ENCODE measurements at regions not wholly inside any gene's neighbourhood (a gene's known extent, or its start where the extent isn't known, plus 50 kb on each side); places are given as distances from the start of the nearest gene placed in this dataset.
"Not testable (repeated sequence)": the region's sequence is repeated elsewhere in the genome, so short reads cannot be mapped to it uniquely, and the experiment has no call there.

GRCh38 chr13:24931450-24932251 is 164.3 kb upstream of the PABPC3 start:
- Mint-ChIP-seq H3K36me3 (ENCODE audit: unreplicated experiment) (no peaks in the 10 kb centered on the region), H3K27ac (ENCODE audit: unreplicated experiment) (no peak overlapping the region), H3K27me3 (ENCODE audit: unreplicated experiment) (peaks cover 54% of the 10 kb centered on the region), H3K4me1 (ENCODE audit: unreplicated experiment) (peaks cover 3% of the 10 kb centered on the region), H3K9me3 (ENCODE audit: unreplicated experiment) (no peaks in the 10 kb centered on the region), H3K4me3 (ENCODE audit: unreplicated experiment) (no peak overlapping the region)
- TF ChIP-seq, protein P1, sequence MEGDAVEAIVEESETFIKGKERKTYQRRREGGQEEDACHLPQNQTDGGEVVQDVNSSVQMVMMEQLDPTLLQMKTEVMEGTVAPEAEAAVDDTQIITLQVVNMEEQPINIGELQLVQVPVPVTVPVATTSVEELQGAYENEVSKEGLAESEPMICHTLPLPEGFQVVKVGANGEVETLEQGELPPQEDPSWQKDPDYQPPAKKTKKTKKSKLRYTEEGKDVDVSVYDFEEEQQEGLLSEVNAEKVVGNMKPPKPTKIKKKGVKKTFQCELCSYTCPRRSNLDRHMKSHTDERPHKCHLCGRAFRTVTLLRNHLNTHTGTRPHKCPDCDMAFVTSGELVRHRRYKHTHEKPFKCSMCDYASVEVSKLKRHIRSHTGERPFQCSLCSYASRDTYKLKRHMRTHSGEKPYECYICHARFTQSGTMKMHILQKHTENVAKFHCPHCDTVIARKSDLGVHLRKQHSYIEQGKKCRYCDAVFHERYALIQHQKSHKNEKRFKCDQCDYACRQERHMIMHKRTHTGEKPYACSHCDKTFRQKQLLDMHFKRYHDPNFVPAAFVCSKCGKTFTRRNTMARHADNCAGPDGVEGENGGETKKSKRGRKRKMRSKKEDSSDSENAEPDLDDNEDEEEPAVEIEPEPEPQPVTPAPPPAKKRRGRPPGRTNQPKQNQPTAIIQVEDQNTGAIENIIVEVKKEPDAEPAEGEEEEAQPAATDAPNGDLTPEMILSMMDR (IDR thresholded peaks at IDR 0.05): no peak
- DNase-seq (ENCODE audit: extremely low spot score, unreplicated experiment): no peak

DNA sequence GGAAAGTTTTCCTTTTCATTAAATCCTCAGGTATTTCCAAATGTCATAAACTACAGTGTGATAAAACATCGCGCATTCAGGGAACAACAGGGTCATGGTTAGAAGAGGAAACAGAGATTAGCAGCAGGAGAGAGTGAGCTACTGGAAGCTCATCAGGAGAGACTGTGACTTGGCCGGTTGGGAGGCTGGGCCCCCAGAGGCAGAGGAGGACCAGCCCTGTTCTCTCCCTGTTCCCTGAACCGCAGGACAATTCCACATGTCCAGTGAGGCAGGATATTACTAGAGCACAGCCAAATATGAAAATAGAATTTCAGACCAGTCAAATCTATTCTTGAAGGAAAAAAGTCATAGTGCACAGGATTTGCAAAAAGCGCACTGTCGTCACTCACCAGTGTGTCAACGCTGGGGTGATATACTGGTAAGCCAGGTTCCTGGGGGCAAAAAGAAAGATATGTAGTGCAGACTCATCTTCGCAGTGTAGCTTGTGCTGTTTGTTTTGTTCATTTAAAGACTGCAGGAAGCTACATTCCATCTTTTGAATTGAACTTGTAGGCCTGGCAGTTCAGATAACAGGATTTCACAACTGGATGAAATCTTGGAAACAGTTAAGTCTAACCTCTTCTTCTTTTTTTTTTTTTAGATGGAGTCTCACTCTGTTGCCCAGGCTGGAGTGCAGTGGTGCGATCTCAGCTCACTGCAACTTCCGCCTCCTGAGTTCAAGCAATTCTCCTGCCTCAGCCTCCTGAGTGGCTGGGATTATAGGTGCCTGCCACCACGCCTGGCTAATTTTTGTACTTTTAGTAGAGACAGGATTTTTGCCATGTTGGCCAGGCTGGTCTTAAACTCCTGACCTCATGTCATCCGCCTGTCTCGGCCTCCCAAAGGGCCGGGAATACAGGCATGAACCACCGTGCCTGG is 162.6 kb upstream of the PABPC3 start:
- peaks cover 45% of the 10 kb centered on the region for H3K27me3 Mint-ChIP-seq (ENCODE audit: unreplicated experiment)
- not testable (repeated sequence) for H3K9me3 Mint-ChIP-seq (ENCODE audit: unreplicated experiment); H3K36me3 Mint-ChIP-seq (ENCODE audit: unreplicated experiment); H3K4me1 Mint-ChIP-seq (ENCODE audit: unreplicated experiment); H3K4me3 Mint-ChIP-seq (ENCODE audit: unreplicated experiment); H3K27ac Mint-ChIP-seq (ENCODE audit: unreplicated experiment); DNase-seq (ENCODE audit: extremely low spot score, unreplicated experiment)

- H3K4me1 Mint-ChIP-seq (ENCODE audit: unreplicated experiment); H3K4me3 Mint-ChIP-seq (ENCODE audit: unreplicated experiment); DNase-seq (ENCODE audit: extremely low spot score, unreplicated experiment); H3K9me3 Mint-ChIP-seq (ENCODE audit: unreplicated experiment); H3K36me3 Mint-ChIP-seq (ENCODE audit: unreplicated experiment); H3K27ac Mint-ChIP-seq (ENCODE audit: unreplicated experiment): not testable (repeated sequence)
- peaks cover 45% of the 10 kb centered on the region for H3K27me3 Mint-ChIP-seq (ENCODE audit: unreplicated experiment)
These were observed 161.9 kb upstream of the PABPC3 start for GRCh38 chr13:24934024-24934385.

DNA sequence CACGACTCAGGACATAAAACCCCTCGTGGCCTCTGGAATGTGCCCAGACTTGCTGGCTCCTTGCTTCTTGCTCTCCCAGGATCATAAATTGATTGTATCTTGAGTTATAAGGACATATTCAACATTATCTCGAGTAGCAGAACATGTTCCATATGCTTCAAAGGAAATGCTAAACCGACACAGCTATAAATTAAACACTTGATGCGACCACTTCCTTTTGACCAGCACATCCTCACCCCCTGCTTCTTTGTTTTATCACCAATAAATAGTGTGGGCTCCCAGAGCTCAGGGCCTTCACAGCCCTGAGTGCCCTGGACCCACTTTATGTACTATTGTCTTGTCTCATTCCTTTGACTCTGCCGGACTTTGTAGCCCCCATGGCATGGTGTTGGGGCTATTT is 157.0 kb upstream of the PABPC3 start:
- Mint-ChIP-seq H3K9me3 (ENCODE audit: unreplicated experiment) (no peaks in the 10 kb centered on the region), H3K4me1 (ENCODE audit: unreplicated experiment) (no peaks in the 10 kb centered on the region), H3K27me3 (ENCODE audit: unreplicated experiment) (peaks cover 11% of the 10 kb centered on the region), H3K27ac (ENCODE audit: unreplicated experiment) (no peak overlapping the region), H3K36me3 (ENCODE audit: unreplicated experiment) (no peaks in the 10 kb centered on the region), H3K4me3 (ENCODE audit: unreplicated experiment) (no peak overlapping the region)
- DNase-seq (ENCODE audit: extremely low spot score, unreplicated experiment): no peak
- TF ChIP-seq, protein P1 (IDR thresholded peaks at IDR 0.05): no peak

- H3K36me3 Mint-ChIP-seq (ENCODE audit: unreplicated experiment); H3K27ac Mint-ChIP-seq (ENCODE audit: unreplicated experiment); H3K27me3 Mint-ChIP-seq (ENCODE audit: unreplicated experiment); H3K4me3 Mint-ChIP-seq (ENCODE audit: unreplicated experiment); DNase-seq (ENCODE audit: extremely low spot score, unreplicated experiment); H3K9me3 Mint-ChIP-seq (ENCODE audit: unreplicated experiment); H3K4me1 Mint-ChIP-seq (ENCODE audit: unreplicated experiment): not testable (repeated sequence)
These were observed 154.8 kb upstream of the PABPC3 start for GRCh38 chr13:24941023-24941713.

- TF ChIP-seq, protein P1 (IDR thresholded peaks at IDR 0.05): no peak
- Mint-ChIP-seq H3K4me3 (ENCODE audit: unreplicated experiment) (no peak overlapping the region), H3K27me3 (ENCODE audit: unreplicated experiment) (peaks cover 20% of the 10 kb centered on the region), H3K27ac (ENCODE audit: unreplicated experiment) (no peak overlapping the region), H3K36me3 (ENCODE audit: unreplicated experiment) (no peaks in the 10 kb centered on the region), H3K4me1 (ENCODE audit: unreplicated experiment) (no peaks in the 10 kb centered on the region), H3K9me3 (ENCODE audit: unreplicated experiment) (peaks cover 9% of the 10 kb centered on the region)
- no peak for DNase-seq (ENCODE audit: extremely low spot score, unreplicated experiment)
These were observed 152.8 kb upstream of the PABPC3 start for GRCh38 chr13:24943136-24943535.

- not testable (repeated sequence) for H3K4me3 Mint-ChIP-seq (ENCODE audit: unreplicated experiment); DNase-seq (ENCODE audit: extremely low spot score, unreplicated experiment); H3K4me1 Mint-ChIP-seq (ENCODE audit: unreplicated experiment); H3K9me3 Mint-ChIP-seq (ENCODE audit: unreplicated experiment); H3K36me3 Mint-ChIP-seq (ENCODE audit: unreplicated experiment); H3K27ac Mint-ChIP-seq (ENCODE audit: unreplicated experiment)
- peaks cover 20% of the 10 kb centered on the region for H3K27me3 Mint-ChIP-seq (ENCODE audit: unreplicated experiment)
These were observed 151.9 kb upstream of the PABPC3 start for GRCh38 chr13:24944073-24944472.

GRCh38 chr13:24948977-24949376 is 147.0 kb upstream of the PABPC3 start:
- H3K4me1 Mint-ChIP-seq (ENCODE audit: unreplicated experiment); DNase-seq (ENCODE audit: extremely low spot score, unreplicated experiment); H3K27ac Mint-ChIP-seq (ENCODE audit: unreplicated experiment); H3K4me3 Mint-ChIP-seq (ENCODE audit: unreplicated experiment); H3K36me3 Mint-ChIP-seq (ENCODE audit: unreplicated experiment); H3K9me3 Mint-ChIP-seq (ENCODE audit: unreplicated experiment): not testable (repeated sequence)
- peaks cover 23% of the 10 kb centered on the region for H3K27me3 Mint-ChIP-seq (ENCODE audit: unreplicated experiment)

- H3K4me3 Mint-ChIP-seq (ENCODE audit: unreplicated experiment); DNase-seq (ENCODE audit: extremely low spot score, unreplicated experiment); H3K27ac Mint-ChIP-seq (ENCODE audit: unreplicated experiment); H3K4me1 Mint-ChIP-seq (ENCODE audit: unreplicated experiment); H3K9me3 Mint-ChIP-seq (ENCODE audit: unreplicated experiment); H3K36me3 Mint-ChIP-seq (ENCODE audit: unreplicated experiment): not testable (repeated sequence)
- peaks cover 25% of the 10 kb centered on the region for H3K27me3 Mint-ChIP-seq (ENCODE audit: unreplicated experiment)
These were observed 145.3 kb upstream of the PABPC3 start for GRCh38 chr13:24950611-24951010.
